HepG2 (cell line): ENCODE measurements at regions not wholly inside any gene's neighbourhood (a gene's known extent, or its start where the extent isn't known, plus 50 kb on each side); places are given as distances from the start of the nearest gene placed in this dataset.

Source experiments
- ATAC-seq: fragments of 200-7000 bp; cut with Tn5 transposase; 3 replicates; pipeline ENCODE4 v1.9.1; 2020; ENCODE audit warnings: mild to moderate bottlenecking, moderate library complexity
- BruUV-seq: library from RNA; stranded (reverse); fragments of 400-500 nt; replicated peaks from 2 replicates; lab custom pipeline; 2021; lab: Mats Ljungman, UMichigan
- CTCF ChIA-PET: fragments of 300-600 bp; formaldehyde crosslinking; extraction: SDS; loops from one replicate; lab custom pipeline; 2021; ENCODE audit warnings: low total read pairs, inconsistent platforms, low intra/inter-chr PET ratio; lab: Yijun Ruan, JAX
- POLR2A ChIA-PET: fragments of 350-600 bp; sonication (Branson Sonifier 250); formaldehyde crosslinking; loops from one replicate; lab custom pipeline; 2020; ENCODE audit warnings: antibody characterized with exemption, inconsistent platforms; lab: Yijun Ruan, JAX
- DNase-seq: peaks from one replicate; pipeline ENCODE4 v3.0.0-alpha.2; 2015; ENCODE audit warnings: low spot score
- FAIRE-seq: peaks from 3 replicates; lab custom pipeline; 2011; peaks lifted over from hg19 to GRCh38; lab: Jason Lieb, UNC
- H2AFZ ChIP-seq: one replicate; pipeline ENCODE4 v1.6.1; 2011; ENCODE audit warnings: low read length, inconsistent platforms
- H3K27ac ChIP-seq: fragments of 300-600 bp; 3 replicates; pipeline ENCODE4 v1.8.0; 2011; ENCODE audit warnings: mixed run types, mild to moderate bottlenecking, mixed read lengths, low read length, inconsistent platforms; ENCODE audit not compliant: insufficient read depth; ENCODE audit errors: extremely low read length
- H3K27me3 ChIP-seq, 2 experiments: fragments of 200-600 bp in 1 of 2; 2 replicates in 1 of 2; 3 replicates in 1 of 2; pipeline versions ENCODE4 v1.6.0 to v1.8.0; 2011; ENCODE audit warnings: low read length in 2 of 2, mild to moderate bottlenecking in 2 of 2, moderate library complexity in 2 of 2, inconsistent platforms in 1 of 2; ENCODE audit not compliant: insufficient read depth in 2 of 2, control insufficient read depth in 1 of 2
- H3K36me3 ChIP-seq, 2 experiments: fragments of 200-600 bp in 1 of 2; replicated peaks in 1 of 2; 2 replicates in 1 of 2; 3 replicates in 1 of 2; pipeline versions ENCODE4 v1.5.1 to v1.8.0; 2011; ENCODE audit warnings: low read length in 2 of 2, inconsistent platforms in 1 of 2; ENCODE audit not compliant: insufficient read depth in 2 of 2, control insufficient read depth in 1 of 2
- H3K4me1 ChIP-seq: 2 replicates; pipeline ENCODE4 v1.5.1; 2012; ENCODE audit warnings: low read length, inconsistent platforms; ENCODE audit not compliant: insufficient read depth
- H3K4me2 ChIP-seq: 2 replicates; pipeline ENCODE4 v1.6.0; 2011; ENCODE audit warnings: low read depth, low read length, inconsistent platforms
- H3K4me3 ChIP-seq, 3 experiments: fragments of 200-600 bp in 1 of 3; sonication (generic), shearing (Covaris generic) in 1 of 3; replicated peaks in 1 of 3; 2 replicates each; pipeline ENCODE4 v1.5.1; 2011 to 2016; ENCODE audit warnings: low read length in 3 of 3, inconsistent platforms in 2 of 3, low read depth in 2 of 3, mild to moderate bottlenecking in 2 of 3, control low read depth in 1 of 3, mixed read lengths in 1 of 3; ENCODE audit not compliant: insufficient read depth in 1 of 3
- H3K79me2 ChIP-seq: one replicate; pipeline ENCODE4 v1.6.1; 2011; ENCODE audit warnings: low read length, inconsistent platforms; ENCODE audit not compliant: insufficient read depth
- H3K9ac ChIP-seq: 2 replicates; pipeline ENCODE4 v1.6.0; 2011; ENCODE audit warnings: mild to moderate bottlenecking, low read depth, low read length, inconsistent platforms; ENCODE audit not compliant: insufficient read depth
- H3K9me3 ChIP-seq: 2 replicates; pipeline ENCODE4 v1.5.1; 2012; ENCODE audit warnings: mild to moderate bottlenecking, low read length
- H4K20me1 ChIP-seq: 2 replicates; pipeline ENCODE4 v1.6.0; 2011; ENCODE audit warnings: inconsistent platforms, mild to moderate bottlenecking, low read length, moderate library complexity; ENCODE audit not compliant: insufficient read depth
- GABPA ChIP-seq, 2 experiments: IDR thresholded peaks; 2 replicates each; pipeline ENCODE4 v1.6.1; 2011 to 2016; ENCODE audit warnings: low read depth in 2 of 2, low read length in 1 of 2, missing biosample characterization in 1 of 2, missing genetic modification characterization in 1 of 2
- GABPB1 ChIP-seq: IDR thresholded peaks from 2 replicates; pipeline ENCODE4 v1.6.1; 2016; ENCODE audit warnings: mild to moderate bottlenecking, missing genetic modification reagents, moderate library complexity, missing compliant biosample characterization
- HDAC2 ChIP-seq: sonication (generic); formaldehyde crosslinking; IDR thresholded peaks from 2 replicates; pipeline ENCODE4 v1.4.0; 2020; ENCODE audit warnings: missing genetic modification reagents
- PAX8 ChIP-seq: sonication (generic); formaldehyde crosslinking; IDR thresholded peaks from 2 replicates; pipeline ENCODE4 v1.8.0; 2022; ENCODE audit warnings: mild to moderate bottlenecking, missing genetic modification reagents, borderline replicate concordance
- TRIM22 ChIP-seq: fragments of 450-650 bp; IDR thresholded peaks from 2 replicates; pipeline ENCODE4 v1.6.1; 2017
- ZNF562 ChIP-seq: sonication (generic); formaldehyde crosslinking; IDR thresholded peaks from 2 replicates; pipeline ENCODE4 v1.8.0; 2022; ENCODE audit warnings: missing genetic modification reagents, borderline replicate concordance
- WGBS: methylation state at CpG from one replicate; pipeline ENCODE4 v1.1.6; 2017; ENCODE audit warnings: low lambda C conversion rate; 5-methylcytosine and 5-hydroxymethylcytosine counted together
- in situ Hi-C: cut with HindIII; loops from 2 replicates; pipeline ENCODE4 v1.10.0; 2017; ENCODE audit warnings: low pct_unique_long_range_greater_than_20kb; ENCODE audit not compliant: extremely low pct_ligation_motif_present
- intact Hi-C: fragments of 100-400 bp; cut with micrococcal nuclease; formaldehyde crosslinking; loops from one replicate; pipeline ENCODE4 v1.10.0; 2022; ENCODE audit not compliant: unreplicated experiment
- TF ChIP-seq, protein P1 (sequence below): sonication (generic); formaldehyde crosslinking; IDR thresholded peaks from 2 replicates; pipeline ENCODE4 v1.4.0; 2020; ENCODE audit warnings: missing genetic modification reagents
- TF ChIP-seq, protein P2 (sequence below), 2 experiments: IDR thresholded peaks; 2 replicates each; pipeline ENCODE4 v1.6.1; 2011 to 2012; ENCODE audit warnings: low read length in 2 of 2, borderline replicate concordance in 1 of 2, low read depth in 1 of 2, mild to moderate bottlenecking in 1 of 2, moderate library complexity in 1 of 2

DNA sequence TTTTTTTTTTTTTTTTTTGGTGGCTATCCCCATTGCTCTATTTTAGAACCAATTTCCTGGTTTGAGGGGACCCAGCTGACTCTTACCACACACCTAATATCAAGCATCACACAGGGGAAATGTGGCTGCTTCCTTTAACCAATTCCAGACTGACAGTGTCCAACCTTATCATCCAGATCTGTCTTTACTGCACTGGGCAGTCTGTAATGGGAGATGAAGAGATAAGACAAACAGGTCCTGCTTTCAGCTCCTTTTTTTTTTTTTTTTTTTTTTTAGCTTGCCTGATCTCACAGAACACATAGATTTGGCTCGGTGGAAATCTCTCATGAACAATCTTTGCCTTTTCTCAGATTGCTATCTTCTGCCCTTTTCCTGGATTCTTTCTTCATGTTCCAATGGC is 198.8 kb upstream of the TYRP1 start:
- ChIA-PET POLR2A (no interaction called here), CTCF (no interaction called here)
- BruUV-seq = no TSS peak
- in situ Hi-C loops (no loop called here), intact Hi-C loops (no loop called here)
- no peaks in the 10 kb centered on the region; the same call in none of the 2 replicates for H3K9me3 ChIP-seq
- H4K20me1 ChIP-seq = no peaks in the 10 kb centered on the region
- ATAC-seq (no peak), DNase-seq (no peak), FAIRE-seq (no peak)
- no peak overlapping the region for H3K4me3 ChIP-seq
- H3K36me3 ChIP-seq = no peaks in the 10 kb centered on the region
- H3K79me2 ChIP-seq = no peaks in the 10 kb centered on the region
- H2AFZ ChIP-seq = no peak overlapping the region
- H3K9ac ChIP-seq = no peak overlapping the region
- no peak overlapping the region for H3K27ac ChIP-seq
- no peak for TF ChIP-seq PAX8 (CRISPR knock-in tag)
- no peak for TF ChIP-seq TRIM22
- TF ChIP-seq, protein P1, sequence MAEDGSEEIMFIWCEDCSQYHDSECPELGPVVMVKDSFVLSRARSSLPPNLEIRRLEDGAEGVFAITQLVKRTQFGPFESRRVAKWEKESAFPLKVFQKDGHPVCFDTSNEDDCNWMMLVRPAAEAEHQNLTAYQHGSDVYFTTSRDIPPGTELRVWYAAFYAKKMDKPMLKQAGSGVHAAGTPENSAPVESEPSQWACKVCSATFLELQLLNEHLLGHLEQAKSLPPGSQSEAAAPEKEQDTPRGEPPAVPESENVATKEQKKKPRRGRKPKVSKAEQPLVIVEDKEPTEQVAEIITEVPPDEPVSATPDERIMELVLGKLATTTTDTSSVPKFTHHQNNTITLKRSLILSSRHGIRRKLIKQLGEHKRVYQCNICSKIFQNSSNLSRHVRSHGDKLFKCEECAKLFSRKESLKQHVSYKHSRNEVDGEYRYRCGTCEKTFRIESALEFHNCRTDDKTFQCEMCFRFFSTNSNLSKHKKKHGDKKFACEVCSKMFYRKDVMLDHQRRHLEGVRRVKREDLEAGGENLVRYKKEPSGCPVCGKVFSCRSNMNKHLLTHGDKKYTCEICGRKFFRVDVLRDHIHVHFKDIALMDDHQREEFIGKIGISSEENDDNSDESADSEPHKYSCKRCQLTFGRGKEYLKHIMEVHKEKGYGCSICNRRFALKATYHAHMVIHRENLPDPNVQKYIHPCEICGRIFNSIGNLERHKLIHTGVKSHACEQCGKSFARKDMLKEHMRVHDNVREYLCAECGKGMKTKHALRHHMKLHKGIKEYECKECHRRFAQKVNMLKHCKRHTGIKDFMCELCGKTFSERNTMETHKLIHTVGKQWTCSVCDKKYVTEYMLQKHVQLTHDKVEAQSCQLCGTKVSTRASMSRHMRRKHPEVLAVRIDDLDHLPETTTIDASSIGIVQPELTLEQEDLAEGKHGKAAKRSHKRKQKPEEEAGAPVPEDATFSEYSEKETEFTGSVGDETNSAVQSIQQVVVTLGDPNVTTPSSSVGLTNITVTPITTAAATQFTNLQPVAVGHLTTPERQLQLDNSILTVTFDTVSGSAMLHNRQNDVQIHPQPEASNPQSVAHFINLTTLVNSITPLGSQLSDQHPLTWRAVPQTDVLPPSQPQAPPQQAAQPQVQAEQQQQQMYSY (CRISPR knock-in tag) = no peak
- no peak for TF ChIP-seq GABPB1 (CRISPR knock-in tag)
- TF ChIP-seq, protein P2, sequence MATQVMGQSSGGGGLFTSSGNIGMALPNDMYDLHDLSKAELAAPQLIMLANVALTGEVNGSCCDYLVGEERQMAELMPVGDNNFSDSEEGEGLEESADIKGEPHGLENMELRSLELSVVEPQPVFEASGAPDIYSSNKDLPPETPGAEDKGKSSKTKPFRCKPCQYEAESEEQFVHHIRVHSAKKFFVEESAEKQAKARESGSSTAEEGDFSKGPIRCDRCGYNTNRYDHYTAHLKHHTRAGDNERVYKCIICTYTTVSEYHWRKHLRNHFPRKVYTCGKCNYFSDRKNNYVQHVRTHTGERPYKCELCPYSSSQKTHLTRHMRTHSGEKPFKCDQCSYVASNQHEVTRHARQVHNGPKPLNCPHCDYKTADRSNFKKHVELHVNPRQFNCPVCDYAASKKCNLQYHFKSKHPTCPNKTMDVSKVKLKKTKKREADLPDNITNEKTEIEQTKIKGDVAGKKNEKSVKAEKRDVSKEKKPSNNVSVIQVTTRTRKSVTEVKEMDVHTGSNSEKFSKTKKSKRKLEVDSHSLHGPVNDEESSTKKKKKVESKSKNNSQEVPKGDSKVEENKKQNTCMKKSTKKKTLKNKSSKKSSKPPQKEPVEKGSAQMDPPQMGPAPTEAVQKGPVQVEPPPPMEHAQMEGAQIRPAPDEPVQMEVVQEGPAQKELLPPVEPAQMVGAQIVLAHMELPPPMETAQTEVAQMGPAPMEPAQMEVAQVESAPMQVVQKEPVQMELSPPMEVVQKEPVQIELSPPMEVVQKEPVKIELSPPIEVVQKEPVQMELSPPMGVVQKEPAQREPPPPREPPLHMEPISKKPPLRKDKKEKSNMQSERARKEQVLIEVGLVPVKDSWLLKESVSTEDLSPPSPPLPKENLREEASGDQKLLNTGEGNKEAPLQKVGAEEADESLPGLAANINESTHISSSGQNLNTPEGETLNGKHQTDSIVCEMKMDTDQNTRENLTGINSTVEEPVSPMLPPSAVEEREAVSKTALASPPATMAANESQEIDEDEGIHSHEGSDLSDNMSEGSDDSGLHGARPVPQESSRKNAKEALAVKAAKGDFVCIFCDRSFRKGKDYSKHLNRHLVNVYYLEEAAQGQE (IDR thresholded peaks at IDR 0.05; ENCODE audit: borderline replicate concordance in 1 of 2, low read depth in 1 of 2, low read length in 2 of 2) = no peak
- no peak for TF ChIP-seq GABPA (IDR thresholded peaks at IDR 0.05; ENCODE audit: low read depth, low read length)
- TF ChIP-seq GABPA (CRISPR knock-in tag; IDR thresholded peaks at IDR 0.05; ENCODE audit: low read depth) = no peak
- no peak for TF ChIP-seq HDAC2
- no peak for TF ChIP-seq ZNF562 (CRISPR knock-in tag)
- H3K4me1 ChIP-seq = no peaks in the 10 kb centered on the region
- H3K27me3 ChIP-seq = no peaks in the 10 kb centered on the region
- WGBS = 0% methylated on average over 1 of the region's 1 CpG
- no peak overlapping the region for H3K4me2 ChIP-seq
